Mucosa of rectum (tissue), 2 donors: ENCODE measurements at regions not wholly inside any gene's neighbourhood (a gene's known extent, or its start where the extent isn't known, plus 50 kb on each side); places are given as distances from the start of the nearest gene placed in this dataset.

Experiments used
- H3K27ac ChIP-seq, 2 donors: one replicate each; pipeline ENCODE4 v1.7.0; 2013; ENCODE audit warnings: inconsistent platforms in 2 of 2, low read depth in 2 of 2, low read length in 2 of 2
- H3K27me3 ChIP-seq, 2 donors: one replicate each; pipeline ENCODE4 v1.7.0; 2013; ENCODE audit warnings: low read length in 2 of 2; ENCODE audit not compliant: control insufficient read depth in 2 of 2, insufficient read depth in 2 of 2
- H3K36me3 ChIP-seq, 2 donors: one replicate each; pipeline ENCODE4 v1.7.0; 2013; ENCODE audit warnings: low read length in 2 of 2; ENCODE audit not compliant: control insufficient read depth in 2 of 2, insufficient read depth in 2 of 2
- H3K4me1 ChIP-seq, 2 donors: one replicate each; pipeline ENCODE4 v1.7.0; 2013; ENCODE audit warnings: low read length in 2 of 2, mild to moderate bottlenecking in 1 of 2; ENCODE audit not compliant: control insufficient read depth in 2 of 2, insufficient read depth in 2 of 2
- H3K4me3 ChIP-seq, 2 donors: one replicate each; pipeline ENCODE4 v1.7.0; 2013; ENCODE audit warnings: low read length in 2 of 2
- H3K9ac ChIP-seq, 2 donors: one replicate each; pipeline ENCODE4 v1.7.0; 2013; ENCODE audit warnings: low read length in 2 of 2, low read depth in 1 of 2, mild to moderate bottlenecking in 1 of 2
- H3K9me3 ChIP-seq, 2 donors: one replicate each; pipeline ENCODE4 v1.7.0; 2013; ENCODE audit warnings: low read length in 2 of 2; ENCODE audit not compliant: control insufficient read depth in 2 of 2
- donor health status: healthy.
- donor health status: Normal muscosa, but diverticular disease.

GRCh38 chr14:62144863-62145262, 382.6 kb downstream of the SNAPC1 start:
- no peaks in the 10 kb centered on the region for H3K4me1 ChIP-seq
- H3K9me3 ChIP-seq: no peaks in the 10 kb centered on the region
- no peak overlapping the region for H3K9ac ChIP-seq
- H3K4me3 ChIP-seq: no peak overlapping the region
- H3K27me3 ChIP-seq: no peaks in the 10 kb centered on the region
- no peak overlapping the region for H3K27ac ChIP-seq
- H3K36me3 ChIP-seq: no peaks in the 10 kb centered on the region

GRCh38 chr14:62146030-62146429, 383.8 kb downstream of the SNAPC1 start:
- H3K4me1 ChIP-seq: no peaks in the 10 kb centered on the region
- no peak overlapping the region for H3K9ac ChIP-seq
- no peak overlapping the region for H3K4me3 ChIP-seq
- H3K36me3 ChIP-seq: no peaks in the 10 kb centered on the region
- H3K27me3 ChIP-seq: no peaks in the 10 kb centered on the region
- no peaks in the 10 kb centered on the region for H3K9me3 ChIP-seq
- no peak overlapping the region for H3K27ac ChIP-seq

DNA sequence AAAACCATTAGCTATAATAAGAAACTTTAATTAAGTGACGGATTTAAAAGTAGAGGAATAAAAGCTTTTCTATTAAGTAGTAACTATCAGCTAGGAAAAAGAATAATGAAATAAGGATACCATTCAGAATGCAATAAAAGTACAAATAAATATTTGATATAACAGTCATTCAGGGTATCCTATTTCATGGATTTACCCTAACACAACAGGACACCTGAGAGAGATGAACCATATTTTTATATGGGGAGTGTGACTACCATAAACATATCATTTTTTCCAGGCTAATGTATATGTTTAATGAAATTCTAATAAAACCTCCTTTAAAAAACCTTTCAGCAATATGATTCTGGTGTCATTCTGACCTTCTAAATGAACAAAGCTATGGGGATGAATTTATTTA, 393.8 kb downstream of the SNAPC1 start:
- Histone ChIP-seq H3K36me3 (no peaks in the 10 kb centered on the region), H3K4me1 (no peaks in the 10 kb centered on the region), H3K27ac (no peak overlapping the region), H3K4me3 (no peak overlapping the region), H3K27me3 (no peaks in the 10 kb centered on the region), H3K9me3 (no peaks in the 10 kb centered on the region), H3K9ac (no peak overlapping the region)

DNA sequence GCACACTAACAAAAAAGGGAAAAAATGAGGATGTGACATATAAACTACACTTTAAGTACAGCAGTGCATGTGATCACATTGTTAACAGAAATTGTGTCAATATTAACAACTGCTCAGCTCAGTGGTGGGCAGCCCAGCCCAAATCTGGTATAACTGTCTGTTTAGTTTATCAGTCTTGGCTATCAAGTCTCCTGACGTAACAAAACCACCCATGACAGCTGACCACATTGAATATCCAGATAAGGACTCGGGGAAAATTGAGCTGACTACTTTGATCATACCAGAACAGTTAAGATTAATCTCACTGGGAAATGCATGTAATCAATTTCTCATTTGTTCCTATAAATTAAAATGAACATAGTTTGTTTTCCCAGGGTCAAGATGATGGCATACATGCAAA, 396.6 kb downstream of the SNAPC1 start:
- no peaks in the 10 kb centered on the region for H3K27me3 ChIP-seq

DNA sequence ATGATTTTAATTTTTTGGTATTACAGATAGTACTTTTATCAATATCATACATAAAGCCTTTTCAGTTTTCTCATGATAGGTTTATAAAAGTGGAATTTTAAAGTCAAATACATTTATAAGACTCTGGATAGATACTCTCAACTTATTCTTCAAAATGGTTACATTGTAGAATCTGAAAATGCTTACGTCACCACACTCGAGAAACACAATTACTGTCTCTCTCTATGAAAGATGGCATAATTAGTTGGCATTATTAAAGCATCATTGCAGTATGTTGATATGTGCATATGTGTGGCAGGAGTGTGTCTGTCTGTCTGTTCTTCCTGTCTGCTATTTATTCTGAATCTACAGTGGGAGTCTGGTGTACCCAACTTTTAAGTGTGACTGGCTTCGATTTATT, 397.1 kb downstream of the SNAPC1 start:
- Histone ChIP-seq H3K9me3 (no peaks in the 10 kb centered on the region), H3K27me3 (no peaks in the 10 kb centered on the region), H3K27ac (no peak overlapping the region), H3K4me1 (no peaks in the 10 kb centered on the region), H3K9ac (no peak overlapping the region), H3K4me3 (no peak overlapping the region), H3K36me3 (no peaks in the 10 kb centered on the region)

More for the DNA sequence above, 396.6 kb downstream of the SNAPC1 start:
- H3K27ac ChIP-seq: no peak overlapping the region
- H3K36me3 ChIP-seq: no peaks in the 10 kb centered on the region
- H3K4me1 ChIP-seq: no peaks in the 10 kb centered on the region
- H3K9ac ChIP-seq: no peak overlapping the region
- no peaks in the 10 kb centered on the region for H3K9me3 ChIP-seq
- H3K4me3 ChIP-seq: no peak overlapping the region

DNA sequence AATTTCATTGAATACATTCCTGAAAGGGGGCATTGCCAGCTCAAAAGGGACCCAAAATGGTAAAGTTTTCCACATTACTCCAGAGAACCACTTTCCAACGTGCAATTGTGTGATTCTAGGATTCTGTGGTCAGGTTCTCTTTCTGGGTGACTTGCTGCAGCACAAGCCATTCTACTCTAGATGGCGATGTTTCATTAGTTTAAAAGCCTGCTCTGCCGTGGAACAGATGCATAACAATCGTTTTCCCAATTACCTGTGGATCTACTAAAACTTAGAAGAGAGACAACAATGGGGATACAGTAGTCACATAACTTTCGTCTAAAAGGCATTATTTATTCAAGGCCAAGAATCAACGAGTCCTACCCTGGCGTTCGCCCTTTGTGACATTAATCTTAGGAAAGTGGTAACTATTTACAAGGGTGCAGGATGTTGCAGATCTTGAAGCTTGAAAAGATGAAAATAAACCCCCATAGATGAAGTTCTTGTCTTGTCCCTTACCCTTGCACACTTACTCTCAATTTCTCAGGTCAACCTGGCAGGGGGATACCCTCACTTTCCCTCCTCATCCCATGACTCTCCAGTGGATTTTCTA, 400.9 kb downstream of the SNAPC1 start:
- Histone ChIP-seq H3K27ac (no peak overlapping the region), H3K27me3 (no peaks in the 10 kb centered on the region), H3K4me1 (no peaks in the 10 kb centered on the region), H3K9me3 (no peaks in the 10 kb centered on the region), H3K36me3 (no peaks in the 10 kb centered on the region), H3K9ac (no peak overlapping the region), H3K4me3 (no peak overlapping the region)

DNA sequence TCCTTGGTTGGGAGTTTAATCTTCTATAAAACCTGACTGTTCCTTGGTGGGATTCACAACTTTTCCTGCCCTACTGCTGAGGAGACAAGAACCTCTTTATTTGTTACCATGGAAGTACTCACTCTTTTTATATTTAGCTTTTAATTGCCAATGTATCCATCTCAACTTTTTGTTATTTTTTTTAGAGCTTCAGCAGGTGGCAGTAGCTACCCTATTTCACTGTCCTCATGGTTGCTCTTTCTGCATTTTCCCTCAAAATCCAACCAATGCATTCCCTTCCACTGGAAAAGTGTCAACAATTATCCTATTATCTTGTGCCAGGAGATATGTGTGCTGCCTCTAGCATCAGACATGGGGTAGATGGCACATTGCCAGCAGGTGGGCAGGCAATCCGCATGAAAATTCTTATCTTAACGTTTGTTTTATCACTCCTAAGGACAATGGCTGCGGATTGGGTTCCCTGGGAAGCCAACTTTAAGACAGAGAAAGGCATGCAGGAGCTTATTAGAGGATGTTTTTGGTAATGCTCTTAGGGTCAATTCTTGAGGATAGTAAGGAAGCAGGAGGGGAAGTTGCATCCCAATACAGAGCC, 406.4 kb downstream of the SNAPC1 start:
- H3K27me3 ChIP-seq: no peaks in the 10 kb centered on the region
- no peaks in the 10 kb centered on the region for H3K4me1 ChIP-seq
- H3K27ac ChIP-seq: no peak overlapping the region
- no peaks in the 10 kb centered on the region for H3K36me3 ChIP-seq
- no peak overlapping the region for H3K9ac ChIP-seq
- no peaks in the 10 kb centered on the region for H3K9me3 ChIP-seq
- no peak overlapping the region for H3K4me3 ChIP-seq

DNA sequence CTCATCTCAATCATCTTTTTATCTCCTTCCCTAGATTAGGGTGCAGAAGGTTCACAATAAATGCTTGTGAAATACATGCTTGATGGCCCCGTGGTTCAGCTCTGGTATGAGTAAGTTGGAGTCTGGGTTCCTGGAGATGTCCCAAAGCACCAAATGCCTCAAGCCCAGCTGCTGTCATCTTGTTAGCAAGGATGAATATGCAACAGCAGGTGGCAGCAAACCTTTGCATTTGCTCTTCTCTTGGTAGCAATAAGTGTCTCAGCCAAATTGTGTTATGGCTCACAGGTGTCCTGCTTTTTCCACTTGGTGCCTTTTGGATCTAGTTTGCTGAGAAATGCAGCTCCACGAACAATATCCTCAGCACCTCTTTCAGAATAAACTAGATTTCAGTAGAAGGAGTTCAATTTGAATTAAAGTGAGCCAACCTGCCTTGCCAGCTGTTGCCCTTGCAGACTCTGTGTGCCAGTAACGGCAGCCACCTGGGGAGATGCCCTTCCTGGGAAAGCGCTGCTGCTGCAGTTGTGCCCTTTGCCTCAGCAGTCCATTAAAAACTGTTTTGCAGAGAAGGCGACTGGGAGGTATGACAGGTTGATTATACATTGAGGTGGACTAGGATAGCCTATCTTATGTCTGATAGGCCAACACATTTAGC, 417.3 kb downstream of the SNAPC1 start:
- H3K9me3 ChIP-seq: no peaks in the 10 kb centered on the region
- H3K9ac ChIP-seq: no peak overlapping the region
- no peaks in the 10 kb centered on the region for H3K4me1 ChIP-seq
- H3K27me3 ChIP-seq: no peaks in the 10 kb centered on the region
- H3K4me3 ChIP-seq: no peak overlapping the region
- no peaks in the 10 kb centered on the region for H3K36me3 ChIP-seq
- no peak overlapping the region for H3K27ac ChIP-seq

DNA sequence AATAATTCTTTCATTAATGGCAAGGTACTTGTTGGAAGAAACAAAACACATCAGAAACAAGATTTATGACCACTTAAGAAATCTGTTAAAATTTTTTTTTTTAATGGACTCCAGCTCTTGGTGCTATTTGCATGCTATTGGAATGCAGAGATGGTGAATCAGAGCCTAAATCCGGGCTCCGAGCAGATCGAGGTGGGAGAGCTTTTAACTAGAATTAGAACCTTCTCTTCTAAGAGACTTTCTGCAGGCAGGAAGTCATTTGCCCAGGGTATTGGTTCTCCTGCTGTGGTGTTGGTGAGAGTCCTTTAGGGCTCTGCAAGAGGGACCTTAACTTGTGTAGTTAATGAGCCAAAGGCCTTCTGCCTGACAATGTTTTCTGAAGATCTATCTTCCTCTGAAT, 419.4 kb downstream of the SNAPC1 start:
- no peaks in the 10 kb centered on the region for H3K36me3 ChIP-seq
- no peaks in the 10 kb centered on the region for H3K9me3 ChIP-seq
- H3K27ac ChIP-seq: no peak overlapping the region
- H3K4me3 ChIP-seq: no peak overlapping the region
- H3K27me3 ChIP-seq: no peaks in the 10 kb centered on the region
- H3K9ac ChIP-seq: no peak overlapping the region
- H3K4me1 ChIP-seq: no peaks in the 10 kb centered on the region

DNA sequence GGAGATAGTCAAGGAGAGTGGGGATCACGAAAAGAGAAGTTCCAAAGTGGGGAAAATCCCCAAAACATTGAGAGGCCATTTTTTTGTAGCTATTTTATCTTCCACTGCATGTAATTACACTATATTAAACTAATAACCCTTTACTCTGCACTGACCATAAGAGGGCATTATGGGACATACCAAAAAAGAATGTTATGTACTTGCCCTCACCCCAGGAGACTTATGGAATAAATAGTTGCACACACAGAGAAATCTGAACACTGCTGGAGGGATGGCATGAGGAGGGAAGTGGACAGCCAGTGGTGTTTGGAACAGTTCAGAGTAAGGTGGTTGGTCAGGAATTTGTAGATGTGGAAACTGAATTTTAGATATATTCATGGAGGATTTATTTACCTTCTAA, 422.9 kb downstream of the SNAPC1 start:
- no peak overlapping the region for H3K9ac ChIP-seq
- no peak overlapping the region for H3K4me3 ChIP-seq
- no peaks in the 10 kb centered on the region for H3K36me3 ChIP-seq
- no peaks in the 10 kb centered on the region for H3K27me3 ChIP-seq
- H3K9me3 ChIP-seq: no peaks in the 10 kb centered on the region
- H3K4me1 ChIP-seq: no peaks in the 10 kb centered on the region
- H3K27ac ChIP-seq: no peak overlapping the region
